Keratinocyte (primary cell): ENCODE measurements at regions not wholly inside any gene's neighbourhood (a gene's known extent, or its start where the extent isn't known, plus 50 kb on each side); places are given as distances from the start of the nearest gene placed in this dataset.
"Not testable (repeated sequence)": the region's sequence is repeated elsewhere in the genome, so short reads cannot be mapped to it uniquely, and the experiment has no call there.

Source experiments
- DNase-seq: peaks from one replicate; pipeline ENCODE4 v3.0.0-alpha.2; 2011; ENCODE audit warnings: low read depth, missing footprints, low spot score
- FAIRE-seq: peaks from 2 replicates; lab custom pipeline; 2011; peaks lifted over from hg19 to GRCh38; lab: Jason Lieb, UNC
- H2AFZ ChIP-seq: 2 replicates; pipeline ENCODE4 v1.6.0; 2012; ENCODE audit warnings: low read length, control low read depth, inconsistent platforms; ENCODE audit not compliant: control insufficient read depth
- H3K27ac ChIP-seq: 2 replicates; pipeline ENCODE4 v1.5.1; 2011; ENCODE audit warnings: low read length; ENCODE audit not compliant: control insufficient read depth, insufficient read depth
- H3K27me3 ChIP-seq: 3 replicates; pipeline ENCODE4 v1.6.0; 2011; ENCODE audit warnings: low read length; ENCODE audit not compliant: control insufficient read depth, insufficient read depth; ENCODE audit errors: extremely low read depth
- H3K36me3 ChIP-seq, 2 experiments: 2 replicates in 1 of 2; 3 replicates in 1 of 2; pipeline ENCODE4 v1.5.1; 2011; ENCODE audit warnings: low read length in 2 of 2, mild to moderate bottlenecking in 1 of 2; ENCODE audit not compliant: control insufficient read depth in 2 of 2, insufficient read depth in 2 of 2; ENCODE audit errors: extremely low read depth in 1 of 2
- H3K4me1 ChIP-seq: 3 replicates; pipeline ENCODE4 v1.5.1; 2011; ENCODE audit warnings: low read length; ENCODE audit not compliant: control insufficient read depth, insufficient read depth; ENCODE audit errors: extremely low read depth
- H3K4me2 ChIP-seq: 3 replicates; pipeline ENCODE4 v1.6.0; 2011; ENCODE audit warnings: low read depth, low read length; ENCODE audit not compliant: control insufficient read depth, insufficient read depth; ENCODE audit errors: extremely low read depth
- H3K4me3 ChIP-seq, 3 experiments: fragments of 200-600 bp in 1 of 3; sonication (generic) in 1 of 3; 2 replicates in 2 of 3; 3 replicates in 1 of 3; pipeline ENCODE4 v1.5.1; 2011 to 2016; ENCODE audit warnings: low read length in 3 of 3, mild to moderate bottlenecking in 3 of 3, control low read depth in 2 of 3, inconsistent platforms in 1 of 3, low read depth in 1 of 3, mixed read lengths in 1 of 3, mixed run types in 1 of 3, moderate library complexity in 1 of 3; ENCODE audit not compliant: control insufficient read depth in 2 of 3, insufficient read depth in 2 of 3; ENCODE audit errors: extremely low read depth in 1 of 3
- H3K79me2 ChIP-seq: 2 replicates; pipeline ENCODE4 v1.6.0; 2012; ENCODE audit warnings: low read length; ENCODE audit not compliant: control insufficient read depth, insufficient read depth
- H3K9ac ChIP-seq: 3 replicates; pipeline ENCODE4 v1.6.0; 2011; ENCODE audit warnings: low read length; ENCODE audit not compliant: control insufficient read depth, insufficient read depth; ENCODE audit errors: extremely low read depth
- H3K9me1 ChIP-seq: 3 replicates; pipeline ENCODE4 v1.6.0; 2011; ENCODE audit warnings: low read length; ENCODE audit not compliant: control insufficient read depth, insufficient read depth; ENCODE audit errors: extremely low read depth
- H3K9me3 ChIP-seq: 2 replicates; pipeline ENCODE4 v1.5.1; 2012; ENCODE audit warnings: low read depth, low read length; ENCODE audit not compliant: control insufficient read depth
- H4K20me1 ChIP-seq: 3 replicates; pipeline ENCODE4 v1.6.0; 2011; ENCODE audit warnings: low read length; ENCODE audit not compliant: control insufficient read depth, insufficient read depth; ENCODE audit errors: extremely low read depth
- dilution Hi-C: fragments of 300-500 bp; cut with MboI; formaldehyde crosslinking; loops from one replicate; pipeline ENCODE4 v1.7.0; 2020; ENCODE audit warnings: low sequenced_read_pairs; ENCODE audit not compliant: extremely low pct_ligation_motif_present

DNA sequence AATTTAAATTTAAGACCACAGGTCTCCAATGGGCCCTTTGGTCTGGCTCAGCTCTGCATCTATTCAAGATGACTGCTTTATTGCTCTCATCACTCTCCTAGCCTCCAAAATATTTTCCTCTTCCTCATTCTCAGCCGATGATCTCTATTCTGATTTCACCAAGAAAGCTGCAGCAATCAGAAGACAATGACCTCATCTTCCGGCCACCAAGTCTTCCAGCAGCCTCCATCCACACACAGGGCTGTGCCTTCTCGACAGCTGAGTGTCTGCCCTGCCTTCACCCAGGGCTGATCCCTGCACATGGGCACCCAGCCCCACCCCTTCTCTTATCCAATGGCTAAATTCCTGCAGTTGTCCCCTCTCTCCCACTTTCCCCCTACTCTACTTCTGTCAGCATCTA lies 167.1 kb upstream of the NBPF12 start:
- H3K79me2 ChIP-seq, H3K36me3 ChIP-seq, H3K9me1 ChIP-seq, FAIRE-seq, H2AFZ ChIP-seq, DNase-seq, dilution Hi-C loops, H3K4me3 ChIP-seq, H3K27me3 ChIP-seq, H3K9ac ChIP-seq, H3K4me1 ChIP-seq, H4K20me1 ChIP-seq, H3K4me2 ChIP-seq, H3K9me3 ChIP-seq, H3K27ac ChIP-seq: not testable (repeated sequence)

DNA sequence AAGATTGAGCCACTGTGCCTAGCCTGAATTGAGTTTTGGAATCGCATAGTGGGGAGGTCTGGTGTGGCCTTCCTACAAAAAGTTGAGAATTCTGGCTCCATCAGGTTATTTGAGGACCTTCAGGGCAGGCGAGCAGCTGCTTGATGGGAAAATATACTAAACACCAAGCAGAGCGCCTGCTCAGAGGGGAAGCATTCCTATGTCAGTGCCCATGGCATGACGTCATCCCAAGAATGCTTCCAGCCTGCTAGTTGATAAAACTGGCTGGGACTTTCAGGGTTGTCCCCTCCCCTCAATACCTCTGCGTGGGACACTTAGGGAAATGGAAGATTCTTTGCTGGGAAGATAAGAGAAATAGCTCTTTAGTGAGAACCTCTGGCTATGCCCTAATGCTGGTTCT lies 174.9 kb upstream of the NBPF12 start:
- H2AFZ ChIP-seq, FAIRE-seq, dilution Hi-C loops: not testable (repeated sequence)

DNA sequence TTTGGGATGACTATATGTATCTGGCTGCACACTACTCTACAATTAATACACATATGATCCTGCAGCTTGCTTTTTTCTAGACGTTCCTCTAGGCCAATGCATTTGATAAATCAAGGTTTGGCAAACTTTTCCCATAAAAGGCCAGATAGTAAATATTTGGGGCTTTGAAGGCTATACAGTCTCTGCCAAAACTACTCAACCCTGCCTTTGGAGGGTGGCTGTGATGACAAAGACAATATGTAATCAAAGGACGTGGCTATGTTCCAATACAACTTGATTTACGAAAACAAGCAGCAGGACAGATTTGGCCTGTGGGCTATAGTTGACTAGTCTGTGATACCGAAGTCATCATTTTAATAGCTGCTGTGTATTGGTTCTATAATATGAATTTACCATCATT lies 181.3 kb upstream of the NBPF12 start:
- H3K4me3 ChIP-seq, H3K79me2 ChIP-seq, H3K9me1 ChIP-seq, H2AFZ ChIP-seq, H3K4me2 ChIP-seq, FAIRE-seq, H4K20me1 ChIP-seq, DNase-seq, H3K9ac ChIP-seq, H3K4me1 ChIP-seq, dilution Hi-C loops, H3K27me3 ChIP-seq, H3K27ac ChIP-seq, H3K36me3 ChIP-seq, H3K9me3 ChIP-seq: not testable (repeated sequence)

More for the DNA sequence above, 174.9 kb upstream of the NBPF12 start:
- not testable (repeated sequence) for H3K9me1 ChIP-seq, H3K4me2 ChIP-seq, DNase-seq, H3K9me3 ChIP-seq, H3K9ac ChIP-seq, H3K4me1 ChIP-seq, H3K27me3 ChIP-seq, H3K27ac ChIP-seq, H3K36me3 ChIP-seq, H3K4me3 ChIP-seq, H3K79me2 ChIP-seq, H4K20me1 ChIP-seq

DNA sequence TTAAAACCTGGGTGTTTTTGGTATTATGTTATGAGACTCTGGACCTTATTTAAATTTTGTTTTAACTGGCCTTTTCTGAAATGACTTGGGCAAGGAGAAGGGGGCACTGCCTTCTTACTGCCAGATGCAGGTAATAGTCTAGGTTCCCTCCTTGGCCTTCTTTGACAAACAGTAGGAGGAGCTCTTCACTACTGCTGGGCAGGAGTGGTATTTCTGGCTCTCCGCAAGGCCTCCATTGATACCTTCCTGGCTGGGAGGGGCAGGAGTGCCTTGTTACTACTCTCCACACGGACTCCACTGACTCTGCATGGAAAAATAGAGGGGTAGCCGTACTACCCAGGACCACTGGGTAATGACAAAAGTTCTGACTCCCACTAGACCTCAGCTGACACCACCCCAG lies 189.4 kb upstream of the NBPF12 start:
- H4K20me1 ChIP-seq, DNase-seq, H3K79me2 ChIP-seq, H3K4me2 ChIP-seq, H2AFZ ChIP-seq, H3K9ac ChIP-seq, H3K27me3 ChIP-seq, H3K27ac ChIP-seq, H3K9me1 ChIP-seq, H3K4me3 ChIP-seq, H3K36me3 ChIP-seq, H3K4me1 ChIP-seq, dilution Hi-C loops, H3K9me3 ChIP-seq, FAIRE-seq: not testable (repeated sequence)

DNA sequence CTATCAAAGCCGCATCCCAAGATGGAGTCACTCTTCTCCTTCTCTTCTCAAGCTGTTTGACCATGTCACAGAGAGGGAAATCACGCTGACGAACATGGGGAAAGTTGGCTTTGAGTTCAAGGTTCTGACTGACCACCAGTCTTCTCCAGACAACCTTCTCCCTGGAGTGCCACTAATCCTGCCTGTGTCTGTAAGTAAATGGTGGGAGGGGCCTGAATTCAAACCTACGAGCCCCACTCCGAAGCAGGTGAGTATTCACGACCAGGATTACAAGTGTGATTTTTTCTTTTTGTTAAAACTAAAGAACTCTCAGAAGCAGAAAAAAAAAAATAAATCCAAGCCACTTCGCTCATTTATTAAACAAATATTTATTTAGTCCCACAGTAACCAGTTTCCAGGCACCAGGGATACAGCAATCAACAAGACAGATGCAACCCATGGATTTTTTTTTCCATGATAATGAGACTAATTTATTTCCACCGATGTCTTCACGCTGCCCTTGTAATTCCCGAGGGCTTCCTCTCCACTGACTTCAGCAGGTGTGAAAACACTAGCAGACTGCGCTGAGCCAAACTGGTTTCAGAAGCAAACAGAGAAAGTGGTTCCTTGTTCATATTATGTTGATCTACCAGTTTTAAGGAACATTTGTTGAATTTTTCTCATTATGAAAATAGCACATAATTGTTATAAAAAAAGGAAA lies 206.0 kb upstream of the NBPF12 start:
- H3K36me3 ChIP-seq, H2AFZ ChIP-seq, FAIRE-seq, H3K79me2 ChIP-seq, dilution Hi-C loops, H3K4me1 ChIP-seq, DNase-seq, H3K9me1 ChIP-seq, H3K9ac ChIP-seq, H3K27ac ChIP-seq, H3K27me3 ChIP-seq, H3K4me3 ChIP-seq, H3K4me2 ChIP-seq, H3K9me3 ChIP-seq, H4K20me1 ChIP-seq: not testable (repeated sequence)
